NB4 (cell line): ENCODE measurements at regions not wholly inside any gene's neighbourhood (a gene's known extent, or its start where the extent isn't known, plus 50 kb on each side); places are given as distances from the start of the nearest gene placed in this dataset.

ENCODE experiments used
- DNase-seq: peaks from one replicate; pipeline ENCODE4 v3.0.0; 2010; ENCODE audit warnings: low read depth
- H3K4me3 ChIP-seq: one replicate; pipeline ENCODE4 v1.5.1; 2011; ENCODE audit warnings: mild to moderate bottlenecking, low read depth, low read length, moderate library complexity
- MYC ChIP-seq: IDR thresholded peaks from 2 replicates; pipeline ENCODE4 v1.6.1; 2011; ENCODE audit warnings: low read depth, low read length
- POLR2A ChIP-seq: IDR thresholded peaks from 2 replicates; pipeline ENCODE4 v1.6.1; 2011; ENCODE audit warnings: mild to moderate bottlenecking; ENCODE audit not compliant: insufficient read length; ENCODE audit errors: extremely low read depth
- TF ChIP-seq, protein P1 (sequence below): IDR thresholded peaks from 2 replicates; pipeline ENCODE4 v1.6.1; 2011; ENCODE audit warnings: low read depth, low read length
- TF ChIP-seq, protein P2 (sequence below): IDR thresholded peaks from one replicate; pipeline ENCODE4 v1.5.1; 2012; ENCODE audit warnings: low read depth, low read length

DNA sequence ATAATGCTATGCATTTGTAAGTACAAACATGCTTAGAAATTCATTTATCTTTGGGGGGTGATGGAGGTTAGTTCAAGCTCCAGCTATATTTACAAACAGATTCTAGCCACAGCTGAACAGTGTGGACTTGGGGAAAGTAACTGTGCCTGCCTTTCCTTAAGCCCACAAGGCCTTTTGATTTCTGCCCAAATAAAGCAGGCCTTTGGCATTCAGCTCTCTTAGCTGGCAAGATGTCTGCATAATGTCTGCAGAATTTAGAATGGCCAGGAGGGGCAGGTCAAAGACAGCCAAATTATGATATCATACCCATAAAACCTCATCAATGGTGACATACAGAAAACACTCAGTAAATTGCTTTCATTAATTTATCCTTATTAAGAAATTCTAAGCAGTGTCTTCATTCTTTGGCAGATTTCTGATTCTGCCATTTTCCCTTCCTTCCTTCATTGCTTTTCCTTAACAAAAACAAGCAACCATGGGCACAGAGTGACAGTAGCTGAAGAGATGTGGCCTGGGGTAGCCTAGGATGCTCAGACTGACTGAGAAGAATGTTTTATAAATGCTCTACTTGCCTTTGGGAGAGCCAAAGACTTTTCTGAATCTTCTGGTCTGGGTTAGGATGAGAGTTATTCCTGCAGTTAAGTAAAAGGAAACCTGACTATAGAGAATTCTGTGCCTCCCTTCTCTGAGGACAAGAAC, 538.7 kb upstream of the NR3C2 start:
- TF ChIP-seq MYC = no peak
- TF ChIP-seq, protein P1, sequence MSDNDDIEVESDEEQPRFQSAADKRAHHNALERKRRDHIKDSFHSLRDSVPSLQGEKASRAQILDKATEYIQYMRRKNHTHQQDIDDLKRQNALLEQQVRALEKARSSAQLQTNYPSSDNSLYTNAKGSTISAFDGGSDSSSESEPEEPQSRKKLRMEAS = no peak
- TF ChIP-seq, protein P2, sequence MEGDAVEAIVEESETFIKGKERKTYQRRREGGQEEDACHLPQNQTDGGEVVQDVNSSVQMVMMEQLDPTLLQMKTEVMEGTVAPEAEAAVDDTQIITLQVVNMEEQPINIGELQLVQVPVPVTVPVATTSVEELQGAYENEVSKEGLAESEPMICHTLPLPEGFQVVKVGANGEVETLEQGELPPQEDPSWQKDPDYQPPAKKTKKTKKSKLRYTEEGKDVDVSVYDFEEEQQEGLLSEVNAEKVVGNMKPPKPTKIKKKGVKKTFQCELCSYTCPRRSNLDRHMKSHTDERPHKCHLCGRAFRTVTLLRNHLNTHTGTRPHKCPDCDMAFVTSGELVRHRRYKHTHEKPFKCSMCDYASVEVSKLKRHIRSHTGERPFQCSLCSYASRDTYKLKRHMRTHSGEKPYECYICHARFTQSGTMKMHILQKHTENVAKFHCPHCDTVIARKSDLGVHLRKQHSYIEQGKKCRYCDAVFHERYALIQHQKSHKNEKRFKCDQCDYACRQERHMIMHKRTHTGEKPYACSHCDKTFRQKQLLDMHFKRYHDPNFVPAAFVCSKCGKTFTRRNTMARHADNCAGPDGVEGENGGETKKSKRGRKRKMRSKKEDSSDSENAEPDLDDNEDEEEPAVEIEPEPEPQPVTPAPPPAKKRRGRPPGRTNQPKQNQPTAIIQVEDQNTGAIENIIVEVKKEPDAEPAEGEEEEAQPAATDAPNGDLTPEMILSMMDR = no peak
- TF ChIP-seq POLR2A = no peak
- H3K4me3 ChIP-seq = no peak overlapping the region
- no peak for DNase-seq

DNA sequence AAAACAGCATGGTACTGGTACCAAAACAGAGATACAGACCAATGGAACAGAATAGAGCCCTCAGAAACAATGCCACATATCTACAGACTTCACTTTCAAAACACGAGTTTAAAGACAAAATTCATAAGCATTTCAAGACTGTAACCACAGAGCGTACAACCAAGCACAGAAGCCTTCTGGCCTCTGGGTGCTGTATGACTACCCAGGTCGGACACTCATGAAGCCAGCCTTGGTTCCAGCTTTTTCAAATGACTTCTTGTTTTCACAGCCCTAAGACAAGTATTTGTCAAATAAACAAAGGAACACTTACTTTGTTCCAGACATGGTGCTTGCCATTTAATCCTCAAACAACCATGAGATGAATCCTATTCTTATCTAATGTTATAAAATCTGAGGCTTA, 536.1 kb upstream of the NR3C2 start:
- no peak overlapping the region for H3K4me3 ChIP-seq
- TF ChIP-seq, protein P1 = no peak
- TF ChIP-seq MYC (no peak), POLR2A (no peak)
- TF ChIP-seq, protein P2 = no peak
- DNase-seq = no peak

DNA sequence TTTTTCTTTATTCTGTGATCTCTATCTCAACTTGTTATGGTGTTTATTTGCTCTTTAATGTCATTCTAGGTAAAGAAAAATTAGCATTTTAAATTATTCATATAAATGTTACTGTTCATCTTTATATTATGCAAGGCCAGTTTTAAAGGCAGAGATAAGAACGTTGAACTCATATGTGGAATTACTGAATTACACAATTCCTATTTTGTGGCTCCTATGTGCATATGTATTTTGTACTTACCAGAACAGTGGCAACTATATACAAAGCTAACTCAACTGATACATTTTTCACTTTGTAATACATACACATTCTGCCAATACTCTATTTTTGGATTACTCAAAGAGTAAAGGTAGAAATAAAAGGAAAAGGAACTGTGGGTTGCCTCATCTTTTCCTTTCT, 533.2 kb upstream of the NR3C2 start:
- DNase-seq = no peak
- H3K4me3 ChIP-seq = no peak overlapping the region
- TF ChIP-seq POLR2A (no peak), MYC (no peak)
- TF ChIP-seq, protein P2 = no peak
- TF ChIP-seq, protein P1 = no peak

DNA sequence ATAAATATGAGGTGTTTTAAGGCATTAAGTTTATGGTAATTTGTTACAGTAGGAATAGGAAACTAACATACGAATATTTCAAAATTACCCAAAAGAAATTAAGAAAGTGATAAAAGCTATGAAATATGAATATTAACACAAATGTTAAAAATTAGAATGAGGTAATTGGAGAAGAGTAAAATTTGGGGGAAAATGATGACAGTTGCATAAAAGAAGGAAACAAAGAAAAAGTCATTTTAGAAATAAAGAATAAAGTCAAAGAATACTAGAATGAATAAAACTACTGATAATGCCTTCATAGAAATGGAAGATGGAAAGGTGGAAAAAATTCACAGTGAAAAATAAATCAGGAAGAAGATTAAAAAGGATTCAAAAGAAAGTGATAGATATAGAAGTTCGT, 522.9 kb upstream of the NR3C2 start:
- no peak overlapping the region for H3K4me3 ChIP-seq
- TF ChIP-seq MYC (no peak), POLR2A (no peak)
- TF ChIP-seq, protein P1 = no peak
- TF ChIP-seq, protein P2 = no peak
- DNase-seq = no peak

GRCh38 chr4:148964456-148964855, 522.2 kb upstream of the NR3C2 start:
- TF ChIP-seq, protein P1 = no peak
- TF ChIP-seq, protein P2 = no peak
- no peak for TF ChIP-seq MYC
- no peak for TF ChIP-seq POLR2A
- no peak for DNase-seq
- H3K4me3 ChIP-seq = no peak overlapping the region
